Gastroesophageal sphincter (tissue), 4 donors: ENCODE measurements at regions not wholly inside any gene's neighbourhood (a gene's known extent, or its start where the extent isn't known, plus 50 kb on each side); places are given as distances from the start of the nearest gene placed in this dataset.
A peak's percentile ranks its signal among the peaks of the same experiment; 100 is the strongest.

Source experiments
- ATAC-seq: fragments of 150-250 bp; one replicate; pipeline ENCODE4 v1.9.1; 2016; ENCODE audit warnings: mild to moderate bottlenecking, moderate library complexity
- H3K27ac ChIP-seq, 4 donors: fragments of 200-600 bp; sonication (generic) in 3 of 4; 1 replicate in 3 of 4; 2 replicates in 1 of 4; pipeline ENCODE4 v1.5.1; 2016 to 2019
- H3K27me3 ChIP-seq: fragments of 200-600 bp; sonication (generic); one replicate; pipeline ENCODE4 v1.5.1; 2019
- H3K36me3 ChIP-seq, 2 donors: fragments of 200-600 bp; sonication (generic); one replicate each; pipeline ENCODE4 v1.5.1; 2019; ENCODE audit warnings: control low read depth in 1 of 2
- H3K4me1 ChIP-seq, 3 donors: fragments of 200-600 bp; sonication (generic); 1 replicate in 2 of 3; 2 replicates in 1 of 3; pipeline ENCODE4 v1.5.1; 2016 to 2019; ENCODE audit warnings: control low read depth in 2 of 3
- H3K4me3 ChIP-seq, 2 donors: fragments of 200-600 bp; sonication (generic); one replicate each; pipeline ENCODE4 v1.5.1; 2019; ENCODE audit warnings: mild to moderate bottlenecking in 1 of 2, moderate library complexity in 1 of 2
- H3K9me3 ChIP-seq, 3 donors: fragments of 200-600 bp; sonication (generic); one replicate each; pipeline ENCODE4 v1.5.1; 2017 to 2019; ENCODE audit warnings: control low read depth in 2 of 3
- EP300 ChIP-seq: sonication (generic); formaldehyde crosslinking; IDR thresholded peaks from one replicate; pipeline ENCODE4 v1.6.1; 2017; ENCODE audit warnings: antibody characterized with exemption, mild to moderate bottlenecking
- POLR2A ChIP-seq, 2 donors: fragments of 450-650 bp; IDR thresholded peaks; one replicate each; pipeline ENCODE4 v1.6.1; 2017; ENCODE audit warnings: antibody characterized with exemption in 2 of 2, mild to moderate bottlenecking in 2 of 2, moderate library complexity in 1 of 2
- POLR2AphosphoS5 ChIP-seq: sonication (generic); formaldehyde crosslinking; IDR thresholded peaks from one replicate; pipeline ENCODE4 v1.6.1; 2017; ENCODE audit warnings: antibody characterized with exemption
- WGBS, 2 donors: methylation state at CpG; one replicate each; pipeline ENCODE4 v1.1.5; 2018; ENCODE audit warnings: low coverage in 1 of 2; 5-methylcytosine and 5-hydroxymethylcytosine counted together
- TF ChIP-seq, protein P1 (sequence below), 4 experiments: fragments of 200-600 bp in 2 of 4; fragments of 450-650 bp in 2 of 4; sonication (generic) in 1 of 4; IDR thresholded peaks; one replicate each; pipeline ENCODE4 v1.5.1; 2017 to 2019; ENCODE audit warnings: antibody characterized with exemption in 4 of 4, mild to moderate bottlenecking in 2 of 4, moderate library complexity in 2 of 4

DNA sequence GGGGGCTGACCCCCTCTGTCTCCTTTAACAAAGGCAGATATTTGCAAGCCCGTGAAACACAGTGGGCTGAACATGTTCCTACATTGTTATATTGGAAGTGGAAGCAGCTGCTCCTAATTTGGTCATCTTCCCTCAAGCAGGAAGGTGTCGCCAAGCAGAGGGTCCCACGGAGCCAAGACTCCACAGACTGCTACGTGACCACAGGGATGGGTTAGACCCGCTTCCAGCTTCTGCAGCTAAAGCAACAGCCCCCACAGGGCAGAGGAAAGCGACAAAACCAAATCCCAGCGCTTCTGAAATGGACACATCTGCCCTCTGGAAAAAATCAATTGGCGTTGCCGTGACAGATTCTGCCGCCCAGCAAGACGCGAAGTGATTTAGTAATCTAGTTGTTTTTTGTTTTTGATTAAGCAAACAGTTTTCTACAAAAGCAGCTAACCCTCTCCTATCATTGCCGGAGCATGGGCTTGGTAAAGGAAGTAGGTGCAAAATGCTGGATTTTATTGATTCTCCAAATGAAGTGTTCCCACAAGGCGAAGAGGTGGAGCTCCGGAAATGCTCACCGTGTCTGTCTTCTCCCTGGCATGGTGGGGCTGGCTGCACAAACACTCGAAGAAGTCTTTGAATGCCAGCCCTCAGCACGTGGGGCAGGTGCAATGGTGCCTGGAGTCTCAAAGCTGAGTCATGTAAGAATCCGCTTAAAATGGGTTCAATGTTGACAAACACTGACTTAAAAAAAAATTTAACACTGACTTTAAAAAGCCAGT, 79.4 kb upstream of the FRMD1 start:
- H3K4me3 ChIP-seq, result no peak overlapping the region
- peaks cover 0 to 16% (median 9%) of the 10 kb centered on the region in 3 donors for H3K4me1 ChIP-seq
- 58 to 66% methylated on average over 9 to 16 of the region's 19 CpGs for WGBS, 2 donors
- ATAC-seq, result no peak
- H3K27me3 ChIP-seq, result no peaks in the 10 kb centered on the region
- H3K9me3 ChIP-seq, result no peaks in the 10 kb centered on the region
- no peak for TF ChIP-seq EP300
- TF ChIP-seq POLR2A (IDR thresholded peaks at IDR 0.05), result no peak
- no peak for TF ChIP-seq POLR2AphosphoS5
- TF ChIP-seq, protein P1, sequence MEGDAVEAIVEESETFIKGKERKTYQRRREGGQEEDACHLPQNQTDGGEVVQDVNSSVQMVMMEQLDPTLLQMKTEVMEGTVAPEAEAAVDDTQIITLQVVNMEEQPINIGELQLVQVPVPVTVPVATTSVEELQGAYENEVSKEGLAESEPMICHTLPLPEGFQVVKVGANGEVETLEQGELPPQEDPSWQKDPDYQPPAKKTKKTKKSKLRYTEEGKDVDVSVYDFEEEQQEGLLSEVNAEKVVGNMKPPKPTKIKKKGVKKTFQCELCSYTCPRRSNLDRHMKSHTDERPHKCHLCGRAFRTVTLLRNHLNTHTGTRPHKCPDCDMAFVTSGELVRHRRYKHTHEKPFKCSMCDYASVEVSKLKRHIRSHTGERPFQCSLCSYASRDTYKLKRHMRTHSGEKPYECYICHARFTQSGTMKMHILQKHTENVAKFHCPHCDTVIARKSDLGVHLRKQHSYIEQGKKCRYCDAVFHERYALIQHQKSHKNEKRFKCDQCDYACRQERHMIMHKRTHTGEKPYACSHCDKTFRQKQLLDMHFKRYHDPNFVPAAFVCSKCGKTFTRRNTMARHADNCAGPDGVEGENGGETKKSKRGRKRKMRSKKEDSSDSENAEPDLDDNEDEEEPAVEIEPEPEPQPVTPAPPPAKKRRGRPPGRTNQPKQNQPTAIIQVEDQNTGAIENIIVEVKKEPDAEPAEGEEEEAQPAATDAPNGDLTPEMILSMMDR (IDR thresholded peaks at IDR 0.05), result no peak
- H3K27ac ChIP-seq, result no peak overlapping the region
- no peaks in the 10 kb centered on the region for H3K36me3 ChIP-seq

DNA sequence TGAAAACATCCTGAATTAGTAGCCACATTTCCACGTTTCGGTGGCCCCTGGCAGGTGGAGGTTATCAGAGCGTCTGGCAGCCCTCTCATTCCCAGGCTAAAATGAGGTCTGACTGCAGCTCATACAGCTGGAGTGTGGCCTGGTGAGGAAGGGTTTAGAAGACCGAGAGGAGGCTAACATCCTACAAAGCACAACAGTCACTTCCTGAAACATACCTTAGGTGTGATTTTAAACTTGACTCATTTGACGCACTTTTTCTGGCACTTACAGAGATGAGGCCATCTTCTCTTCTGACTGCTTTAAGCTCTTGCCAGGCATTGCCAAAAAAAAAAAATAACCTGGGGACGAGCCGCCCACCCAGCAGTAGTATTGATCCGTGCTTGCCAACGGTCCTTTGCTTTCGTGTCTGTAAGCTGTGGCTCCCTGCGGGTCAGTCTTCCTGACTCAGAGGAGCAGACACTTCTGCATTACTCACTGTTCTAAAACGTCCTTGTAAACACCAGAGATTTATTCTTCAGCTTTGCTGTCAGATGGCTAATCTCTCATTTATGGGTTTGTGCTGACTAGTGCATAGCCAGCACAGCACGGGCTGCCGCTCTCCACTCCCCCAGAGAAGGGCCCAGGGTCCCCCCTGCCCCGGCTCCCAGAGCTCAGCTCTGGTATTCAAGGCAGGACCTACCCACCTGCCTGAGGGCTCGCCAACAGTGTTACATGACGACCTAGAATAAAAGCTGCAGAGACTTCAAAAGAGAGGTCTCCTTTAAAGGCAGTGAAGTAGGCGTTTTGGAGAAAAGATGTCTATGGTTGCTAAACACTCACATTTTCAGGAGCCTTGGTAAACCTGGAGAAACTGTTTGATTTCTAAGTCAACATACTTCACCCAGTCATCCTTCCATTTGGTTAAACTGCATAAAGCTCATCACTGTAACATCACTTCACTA, 78.5 kb upstream of the FRMD1 start:
- Histone ChIP-seq H3K4me3 (no peak overlapping the region), H3K4me1 (peaks cover 0 to 16% (median 7%) of the 10 kb centered on the region in 3 donors), H3K27me3 (no peaks in the 10 kb centered on the region), H3K36me3 (no peaks in the 10 kb centered on the region), H3K9me3 (no peaks in the 10 kb centered on the region), H3K27ac (peak overlapping the region in 2 of 4 donors; percentile 45 to 52)
- TF ChIP-seq POLR2AphosphoS5 (peak; percentile 64), POLR2A (IDR thresholded peaks at IDR 0.05) (no peak)
- 25 to 26% methylated on average over 10 to 15 of the region's 18 CpGs for WGBS, 2 donors
- ATAC-seq, result peak; percentile 53

DNA sequence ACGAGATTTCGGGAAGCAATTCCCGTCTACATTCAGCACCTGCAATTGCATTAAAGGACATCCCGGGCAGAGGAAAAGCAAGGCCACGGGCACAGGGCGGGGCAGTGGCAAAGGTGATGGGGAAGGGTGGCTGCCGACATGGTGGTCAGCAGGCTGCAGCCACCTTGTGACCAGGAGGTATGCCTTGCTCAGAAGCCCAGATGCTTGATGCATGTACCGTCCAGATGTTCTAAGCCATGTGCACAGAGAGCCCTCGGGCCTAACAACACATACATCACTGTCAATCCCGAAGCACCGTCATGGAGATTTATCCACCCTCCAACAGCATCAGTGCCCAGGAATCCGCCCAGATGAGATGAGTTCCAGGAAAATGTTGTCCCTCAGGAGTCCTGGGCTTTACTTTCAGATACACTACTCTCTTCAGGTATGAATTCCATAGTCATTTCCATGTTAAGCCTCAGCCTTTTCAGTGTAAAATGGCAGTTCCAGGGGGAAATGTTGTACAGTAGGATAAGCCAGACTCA, 77.8 kb upstream of the FRMD1 start:
- H3K4me3 ChIP-seq, result no peak overlapping the region
- no peaks in the 10 kb centered on the region for H3K27me3 ChIP-seq
- ATAC-seq, result no peak
- WGBS, 2 donors, result 87% methylated on average over 11 of the region's 12 CpGs; no CpG with 5 or more reads in 1 of the 2 donors
- peak overlapping the region in 2 of 4 donors; percentile 45 to 52 for H3K27ac ChIP-seq
- no peak for TF ChIP-seq POLR2AphosphoS5
- TF ChIP-seq POLR2A (IDR thresholded peaks at IDR 0.05), result no peak
- no peak for TF ChIP-seq EP300
- TF ChIP-seq, protein P1 (IDR thresholded peaks at IDR 0.05), result no peak
- no peaks in the 10 kb centered on the region for H3K9me3 ChIP-seq
- peaks cover 0 to 16% (median 7%) of the 10 kb centered on the region in 3 donors for H3K4me1 ChIP-seq
- H3K36me3 ChIP-seq, result no peaks in the 10 kb centered on the region

DNA sequence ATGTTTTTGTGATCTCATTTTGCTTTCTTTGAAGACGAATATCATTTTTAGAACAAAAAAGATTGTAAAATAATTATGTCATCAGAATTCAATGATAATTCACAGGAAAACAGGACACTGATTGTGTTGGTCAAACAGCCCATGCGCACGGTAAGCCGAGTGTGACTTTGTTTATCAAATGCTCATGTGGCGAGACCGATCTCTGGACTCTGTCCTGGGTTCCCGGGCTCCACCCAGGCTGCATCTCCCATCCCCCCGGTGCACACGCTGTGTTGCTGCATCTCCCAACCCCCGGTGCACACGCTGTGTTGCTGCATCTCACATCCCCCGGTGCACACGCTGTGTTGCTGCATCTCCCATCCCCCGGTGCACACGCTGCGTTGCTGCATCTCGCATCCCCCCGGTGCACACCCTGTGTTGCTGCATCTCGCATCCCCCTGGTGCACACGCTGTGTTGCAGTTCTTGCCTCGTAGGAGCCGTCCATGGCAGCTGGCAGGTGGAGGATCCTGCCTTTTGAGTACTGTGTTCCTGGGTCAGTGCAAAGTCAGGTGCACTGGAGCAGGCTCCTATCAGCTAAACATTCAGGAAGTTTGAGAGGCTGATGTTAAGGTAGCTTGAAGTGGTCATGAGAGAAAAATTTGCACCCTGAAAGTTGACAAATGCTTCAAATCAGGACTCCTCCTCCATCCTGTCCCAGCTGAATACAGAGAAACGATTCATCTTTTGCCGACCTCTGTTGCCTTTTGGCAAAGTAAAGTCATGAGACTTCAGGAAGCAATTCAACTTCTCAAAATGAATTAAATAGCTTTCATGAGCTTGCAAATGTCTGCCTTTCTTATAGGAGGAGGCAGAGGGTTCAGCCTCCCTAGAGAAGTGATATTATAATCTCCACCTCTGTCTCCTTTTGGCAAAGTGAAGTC, 77.1 kb upstream of the FRMD1 start:
- TF ChIP-seq POLR2AphosphoS5 (no peak), EP300 (no peak)
- TF ChIP-seq, protein P1 (IDR thresholded peaks at IDR 0.05), result no peak
- H3K4me3 ChIP-seq, result no peak overlapping the region
- H3K4me1 ChIP-seq, result peaks cover 0 to 16% (median 7%) of the 10 kb centered on the region in 3 donors
- ATAC-seq, result no peak
- H3K27ac ChIP-seq, result no peak overlapping the region
- WGBS, 2 donors, result 84 to 85% methylated on average over 10 to 11 of the region's 24 CpGs
- no peaks in the 10 kb centered on the region for H3K27me3 ChIP-seq
- H3K9me3 ChIP-seq, result no peaks in the 10 kb centered on the region
- no peaks in the 10 kb centered on the region for H3K36me3 ChIP-seq
